Activated T-cell treated with anti-CD3 and anti-CD28 coated beads, Interleukin-2, amount 50 U/mL, for 4 hours (primary cell): ENCODE measurements at regions not wholly inside any gene's neighbourhood (a gene's known extent, or its start where the extent isn't known, plus 50 kb on each side); places are given as distances from the start of the nearest gene placed in this dataset.

Source experiments
- ATAC-seq, 2 donors: fragments of 200-7000 bp; cut with Tn5 transposase; one replicate each; pipeline ENCODE4 v1.10.0; 2021
- DNase-seq: peaks from one replicate; pipeline ENCODE4 v3.0.0-alpha.2; 2020
- H3K27me3 Mint-ChIP-seq: one replicate; pipeline ENCODE4 v1.8.0; 2021; ENCODE audit warnings: low read depth, mixed read lengths
- H3K36me3 Mint-ChIP-seq: one replicate; pipeline ENCODE4 v1.8.0; 2022; ENCODE audit warnings: mixed read lengths; ENCODE audit not compliant: insufficient read depth
- H3K4me1 Mint-ChIP-seq: one replicate; pipeline ENCODE4 v1.8.0; 2021; ENCODE audit warnings: low read depth, mixed read lengths
- H3K4me3 Mint-ChIP-seq: one replicate; pipeline ENCODE4 v1.8.0; 2021; ENCODE audit warnings: mild to moderate bottlenecking, moderate library complexity, mixed read lengths
- H3K9me3 Mint-ChIP-seq: one replicate; pipeline ENCODE4 v1.8.0; 2021; ENCODE audit warnings: mixed read lengths

DNA sequence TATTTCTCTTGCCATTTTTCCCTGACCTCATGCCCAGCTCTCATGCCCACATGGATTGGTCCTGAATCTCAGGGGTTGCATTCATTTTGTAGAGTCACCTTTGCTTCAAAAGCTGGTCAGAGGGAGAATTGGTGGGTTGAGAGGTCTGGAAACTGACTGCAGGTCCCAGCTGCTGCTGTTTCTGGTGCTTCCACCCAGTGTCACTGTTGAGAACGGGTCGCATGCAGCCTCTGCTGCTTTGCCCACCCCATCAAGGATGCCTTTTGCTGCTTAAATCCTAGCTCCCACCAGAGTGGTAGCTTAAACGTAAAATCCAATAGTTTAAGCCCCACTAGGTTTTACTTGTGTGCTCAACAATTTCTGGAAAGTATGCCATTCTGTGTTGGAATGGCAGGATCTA, 211.4 kb upstream of the TSHZ2 start:
- DNase-seq (no peak), ATAC-seq (no peak)
- Mint-ChIP-seq H3K4me3 (no peak overlapping the region), H3K27me3 (no peaks in the 10 kb centered on the region), H3K36me3 (no peaks in the 10 kb centered on the region), H3K4me1 (no peaks in the 10 kb centered on the region), H3K9me3 (no peaks in the 10 kb centered on the region)

- Mint-ChIP-seq H3K4me3 (no peak overlapping the region), H3K27me3 (no peaks in the 10 kb centered on the region), H3K4me1 (no peaks in the 10 kb centered on the region), H3K36me3 (no peaks in the 10 kb centered on the region), H3K9me3 (peaks cover 4% of the 10 kb centered on the region)
- ATAC-seq (no peak), DNase-seq (no peak)
Measured at GRCh38 chr20:52757411-52757810, 214.7 kb upstream of the TSHZ2 start.

- Mint-ChIP-seq H3K27me3 (no peaks in the 10 kb centered on the region), H3K4me3 (no peak overlapping the region), H3K9me3 (peaks cover 4% of the 10 kb centered on the region), H3K4me1 (no peaks in the 10 kb centered on the region), H3K36me3 (no peaks in the 10 kb centered on the region)
- ATAC-seq (no peak), DNase-seq (no peak)
Measured at GRCh38 chr20:52755744-52756143, 216.4 kb upstream of the TSHZ2 start.

- no peaks in the 10 kb centered on the region for H3K4me1 Mint-ChIP-seq
Measured at GRCh38 chr20:52754366-52754765, 217.8 kb upstream of the TSHZ2 start.

DNA sequence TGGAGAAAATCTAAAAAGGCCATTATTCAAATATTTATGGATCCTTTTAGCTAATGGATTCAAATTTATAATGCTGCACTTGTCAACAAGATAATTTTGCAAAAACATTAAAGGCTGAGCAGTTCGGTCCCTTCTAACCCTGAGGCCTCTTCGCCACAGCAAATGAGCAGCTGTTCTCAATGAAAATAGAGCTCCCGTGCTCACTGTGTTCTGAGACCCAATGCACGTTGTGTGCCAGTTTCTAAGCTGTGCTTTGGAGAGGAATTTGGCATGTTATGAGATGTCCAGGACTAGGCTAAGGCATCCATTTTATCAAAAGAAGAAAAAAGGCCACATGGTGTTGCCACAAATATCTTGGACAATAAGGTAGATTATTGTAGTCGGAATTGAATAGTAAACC, 220.1 kb upstream of the TSHZ2 start:
- Mint-ChIP-seq H3K27me3 (no peaks in the 10 kb centered on the region), H3K4me3 (no peak overlapping the region), H3K9me3 (peaks cover 4% of the 10 kb centered on the region), H3K4me1 (no peaks in the 10 kb centered on the region), H3K36me3 (no peaks in the 10 kb centered on the region)
- no peak for DNase-seq
- ATAC-seq = no peak

More at GRCh38 chr20:52754366-52754765, 217.8 kb upstream of the TSHZ2 start:
- Mint-ChIP-seq H3K36me3 (no peaks in the 10 kb centered on the region), H3K27me3 (no peaks in the 10 kb centered on the region), H3K4me3 (no peak overlapping the region), H3K9me3 (peaks cover 4% of the 10 kb centered on the region)
- ATAC-seq = no peak
- DNase-seq = no peak

DNA sequence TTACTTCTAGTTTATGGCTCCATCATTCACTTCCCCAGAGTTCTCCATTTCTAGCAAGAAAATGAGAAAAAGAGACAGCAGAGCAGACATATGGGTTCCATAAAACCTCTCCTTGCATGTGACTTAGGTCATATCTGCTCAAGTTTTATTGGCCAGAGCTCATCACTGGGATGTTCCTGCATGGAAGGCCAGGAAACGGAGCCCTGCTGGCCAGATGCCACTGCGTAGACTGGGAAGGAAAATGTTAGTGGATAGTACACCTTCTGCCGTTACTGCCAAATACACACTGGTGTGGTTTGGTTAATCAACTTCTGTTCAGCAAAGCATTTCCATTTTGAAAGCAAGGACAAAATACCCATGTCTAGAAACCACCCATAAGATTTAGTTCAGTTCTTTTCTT, 220.6 kb upstream of the TSHZ2 start:
- H3K36me3 Mint-ChIP-seq = no peaks in the 10 kb centered on the region

DNA sequence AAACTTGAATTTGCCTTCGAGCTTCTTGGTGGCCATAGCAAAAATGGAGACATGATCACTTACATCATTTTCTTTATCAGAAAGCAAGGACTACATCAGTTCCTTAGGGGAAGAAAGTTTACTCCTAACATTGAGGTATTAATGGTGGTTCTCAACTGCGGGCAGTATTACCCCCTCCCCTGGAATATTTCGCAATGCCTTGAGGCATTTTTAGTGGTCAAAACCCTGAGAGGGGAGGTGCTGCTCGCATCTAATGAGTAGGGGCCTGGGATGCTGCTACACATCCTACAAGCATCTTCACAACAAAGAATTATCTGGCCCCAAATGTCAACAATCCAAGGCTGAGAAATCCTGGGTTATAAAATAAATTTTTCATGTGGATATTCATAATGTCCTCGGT, 222.2 kb upstream of the TSHZ2 start:
- ATAC-seq (no peak), DNase-seq (no peak)
- no peaks in the 10 kb centered on the region for H3K4me1 Mint-ChIP-seq
- H3K4me3 Mint-ChIP-seq = no peak overlapping the region
- no peaks in the 10 kb centered on the region for H3K36me3 Mint-ChIP-seq
- H3K9me3 Mint-ChIP-seq = peaks cover 4% of the 10 kb centered on the region
- H3K27me3 Mint-ChIP-seq = no peaks in the 10 kb centered on the region

More for the DNA sequence above, 220.6 kb upstream of the TSHZ2 start:
- no peaks in the 10 kb centered on the region for H3K27me3 Mint-ChIP-seq
- no peak overlapping the region for H3K4me3 Mint-ChIP-seq
- peaks cover 4% of the 10 kb centered on the region for H3K9me3 Mint-ChIP-seq
- H3K4me1 Mint-ChIP-seq = no peaks in the 10 kb centered on the region
- ATAC-seq (no peak), DNase-seq (no peak)

DNA sequence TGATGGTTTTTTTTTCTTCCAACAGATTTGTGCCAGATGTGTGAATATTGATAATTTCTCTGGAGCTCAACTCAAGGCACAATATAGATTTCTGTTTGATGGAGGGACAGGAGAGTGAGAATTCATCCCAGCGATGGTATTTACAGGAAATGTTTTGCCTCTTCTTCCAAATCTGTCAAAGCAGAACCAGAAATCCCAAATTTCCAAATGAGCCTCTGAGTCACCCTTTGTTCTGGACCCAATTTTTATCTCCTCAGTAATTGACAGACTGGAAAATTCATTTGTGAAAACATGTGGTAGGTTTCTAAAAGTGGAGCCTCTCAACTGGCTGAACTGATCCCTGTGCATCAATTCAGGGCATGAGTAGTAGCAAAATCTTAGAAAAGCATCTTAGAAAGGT, 223.2 kb upstream of the TSHZ2 start:
- Mint-ChIP-seq H3K9me3 (no peaks in the 10 kb centered on the region), H3K4me3 (no peak overlapping the region), H3K36me3 (no peaks in the 10 kb centered on the region), H3K4me1 (no peaks in the 10 kb centered on the region), H3K27me3 (no peaks in the 10 kb centered on the region)
- no peak for DNase-seq
- ATAC-seq = no peak

- Mint-ChIP-seq H3K4me1 (no peaks in the 10 kb centered on the region), H3K27me3 (peaks cover 2% of the 10 kb centered on the region), H3K4me3 (no peak overlapping the region), H3K36me3 (no peaks in the 10 kb centered on the region), H3K9me3 (no peaks in the 10 kb centered on the region)
- no peak for DNase-seq
- no peak for ATAC-seq
Measured at GRCh38 chr20:52748285-52748932, 223.7 kb upstream of the TSHZ2 start.

- H3K36me3 Mint-ChIP-seq = no peaks in the 10 kb centered on the region
- no peak for DNase-seq
- no peaks in the 10 kb centered on the region for H3K9me3 Mint-ChIP-seq
- no peak for ATAC-seq
- peaks cover 2% of the 10 kb centered on the region for H3K27me3 Mint-ChIP-seq
- H3K4me3 Mint-ChIP-seq = no peak overlapping the region
- H3K4me1 Mint-ChIP-seq = no peaks in the 10 kb centered on the region
Measured at GRCh38 chr20:52747845-52748284, 224.3 kb upstream of the TSHZ2 start.

DNA sequence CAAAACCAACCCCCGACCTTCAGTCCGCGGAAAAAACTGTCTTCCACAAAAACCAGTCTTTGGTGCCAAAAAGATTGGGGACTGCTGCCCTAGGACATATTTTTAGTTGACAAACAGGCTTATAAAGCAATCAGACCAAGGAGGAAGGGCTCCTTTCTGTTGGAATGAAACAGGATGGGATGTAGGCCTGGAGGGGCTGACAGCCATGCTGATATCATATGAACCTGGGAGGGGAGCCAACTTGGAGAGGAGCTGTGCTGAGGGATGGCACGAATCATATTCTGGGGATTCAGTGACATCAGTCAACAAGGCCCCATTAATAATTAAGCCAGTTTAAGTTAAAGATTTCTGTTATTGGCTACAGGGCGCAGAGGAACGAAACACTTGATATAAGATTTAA, 225.4 kb upstream of the TSHZ2 start:
- DNase-seq (no peak), ATAC-seq (no peak)
- Mint-ChIP-seq H3K4me3 (no peak overlapping the region), H3K9me3 (no peaks in the 10 kb centered on the region), H3K36me3 (no peaks in the 10 kb centered on the region), H3K4me1 (no peaks in the 10 kb centered on the region), H3K27me3 (peaks cover 6% of the 10 kb centered on the region)

- no peaks in the 10 kb centered on the region for H3K9me3 Mint-ChIP-seq
- peaks cover 6% of the 10 kb centered on the region for H3K27me3 Mint-ChIP-seq
- no peaks in the 10 kb centered on the region for H3K4me1 Mint-ChIP-seq
- no peaks in the 10 kb centered on the region for H3K36me3 Mint-ChIP-seq
- ATAC-seq (no peak), DNase-seq (no peak)
- H3K4me3 Mint-ChIP-seq = no peak overlapping the region
Measured at GRCh38 chr20:52746190-52746589, 226.0 kb upstream of the TSHZ2 start.

DNA sequence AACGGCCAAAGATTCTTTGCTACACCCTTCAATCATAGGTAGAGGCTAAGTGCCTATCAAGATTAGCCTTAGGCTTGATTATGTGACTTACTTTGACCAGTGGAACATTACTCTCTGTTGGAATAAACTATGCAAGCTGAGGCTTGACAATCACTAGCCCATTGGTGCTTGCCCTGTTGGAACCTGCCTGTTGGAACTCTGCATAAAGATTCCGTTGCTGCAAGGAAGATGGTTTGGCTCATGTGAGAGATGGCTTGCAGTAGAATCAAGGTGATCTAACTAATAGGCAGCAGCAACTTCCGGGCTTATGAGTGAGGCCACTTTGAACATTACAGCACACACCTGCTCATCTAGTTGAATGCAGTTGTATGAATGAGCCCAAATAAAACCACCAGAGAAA, 227.7 kb upstream of the TSHZ2 start:
- H3K27me3 Mint-ChIP-seq = peaks cover 6% of the 10 kb centered on the region
- ATAC-seq = no peak

GRCh38 chr20:52738081-52738480, 234.1 kb upstream of the TSHZ2 start:
- no peak overlapping the region for H3K4me3 Mint-ChIP-seq
- H3K9me3 Mint-ChIP-seq = no peaks in the 10 kb centered on the region
- H3K36me3 Mint-ChIP-seq = no peaks in the 10 kb centered on the region
- peaks cover 2% of the 10 kb centered on the region for H3K4me1 Mint-ChIP-seq
- ATAC-seq (no peak), DNase-seq (no peak)
- peaks cover 4% of the 10 kb centered on the region for H3K27me3 Mint-ChIP-seq

More for the DNA sequence above, 227.7 kb upstream of the TSHZ2 start:
- Mint-ChIP-seq H3K36me3 (no peaks in the 10 kb centered on the region), H3K9me3 (no peaks in the 10 kb centered on the region), H3K4me1 (no peaks in the 10 kb centered on the region), H3K4me3 (no peak overlapping the region)
- DNase-seq = no peak

- no peak overlapping the region for H3K4me3 Mint-ChIP-seq
- ATAC-seq (no peak), DNase-seq (no peak)
- no peaks in the 10 kb centered on the region for H3K36me3 Mint-ChIP-seq
- no peaks in the 10 kb centered on the region for H3K9me3 Mint-ChIP-seq
- H3K4me1 Mint-ChIP-seq = peaks cover 4% of the 10 kb centered on the region
- no peaks in the 10 kb centered on the region for H3K27me3 Mint-ChIP-seq
Measured at GRCh38 chr20:52736507-52736906, 235.7 kb upstream of the TSHZ2 start.

DNA sequence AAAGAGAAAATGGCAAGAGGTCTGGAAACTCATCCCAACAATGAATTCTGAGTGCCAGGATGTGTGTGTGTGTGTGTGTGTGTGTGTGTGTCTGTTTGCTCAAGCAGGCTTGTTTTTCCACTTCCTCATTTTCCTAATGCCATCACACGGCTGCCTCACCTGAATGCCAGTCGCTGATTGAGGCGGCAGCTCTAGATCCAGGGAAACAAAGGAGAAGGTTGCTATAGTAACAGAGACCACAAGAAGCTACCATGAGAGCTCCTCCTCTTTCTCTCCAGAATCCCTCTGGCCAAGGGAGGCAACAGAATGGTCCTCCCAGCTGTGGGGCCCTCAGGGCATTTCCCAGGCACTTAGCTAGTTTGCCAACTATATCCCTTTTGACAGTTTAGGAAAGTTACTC, 241.1 kb upstream of the TSHZ2 start:
- Mint-ChIP-seq H3K27me3 (no peaks in the 10 kb centered on the region), H3K4me1 (peaks cover 4% of the 10 kb centered on the region), H3K4me3 (no peak overlapping the region), H3K36me3 (no peaks in the 10 kb centered on the region), H3K9me3 (peaks cover 5% of the 10 kb centered on the region)
- ATAC-seq = no peak
- DNase-seq = no peak
